ENCODE measurements at regions not wholly inside any gene's neighbourhood (a gene's known extent, or its start where the extent isn't known, plus 50 kb on each side); places are given as distances from the start of the nearest gene placed in this dataset.

DNA sequence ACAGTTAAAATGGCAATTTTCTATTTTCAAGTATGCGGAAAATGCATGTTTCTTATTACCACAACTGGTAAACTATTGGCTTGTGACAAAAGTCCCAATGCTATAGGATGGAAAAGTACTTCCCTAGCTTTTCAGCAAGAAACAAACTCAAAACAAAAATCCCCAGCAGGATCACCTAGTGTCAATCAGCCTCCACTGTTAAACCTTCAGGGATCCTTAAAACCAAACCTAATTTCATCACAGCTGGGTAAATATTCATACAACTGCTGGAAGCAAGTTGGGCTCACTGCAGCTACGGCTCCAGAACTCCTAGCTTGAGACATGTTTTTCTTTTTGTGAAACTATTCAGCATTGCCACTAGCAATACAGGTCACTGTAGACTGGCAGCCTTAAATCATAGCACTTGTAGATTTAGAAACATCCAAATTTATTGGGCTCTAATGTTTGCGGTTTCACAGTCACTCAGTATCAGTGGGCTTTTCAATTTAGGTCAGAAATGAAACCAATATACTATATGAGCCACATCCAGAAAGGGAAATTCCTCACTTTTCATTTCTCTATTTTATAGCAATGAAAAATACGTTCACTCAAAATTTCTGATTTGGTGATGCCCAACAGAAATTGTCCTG, 145.2 kb upstream of the ANK3 start:
- intact Hi-C loops (cut with DNase I): no loop called here
- Histone ChIP-seq H3K9me3 (no peaks in the 10 kb centered on the region), H3K27ac (no peak overlapping the region), H3K4me1 (peaks cover 23 to 29% of the 10 kb centered on the region in 2 donors), H3K36me3 (no peaks in the 10 kb centered on the region), H3K27me3 (no peaks in the 10 kb centered on the region), H3K4me3 (replicated peaks in 1 of 3) (no peak overlapping the region)
- DNase-seq: no peak
- no peak for TF ChIP-seq POLR2A (IDR thresholded peaks at IDR 0.05)
- WGBS, 2 donors: 82 to 83% methylated on average over 4 of the region's 4 CpGs

DNA sequence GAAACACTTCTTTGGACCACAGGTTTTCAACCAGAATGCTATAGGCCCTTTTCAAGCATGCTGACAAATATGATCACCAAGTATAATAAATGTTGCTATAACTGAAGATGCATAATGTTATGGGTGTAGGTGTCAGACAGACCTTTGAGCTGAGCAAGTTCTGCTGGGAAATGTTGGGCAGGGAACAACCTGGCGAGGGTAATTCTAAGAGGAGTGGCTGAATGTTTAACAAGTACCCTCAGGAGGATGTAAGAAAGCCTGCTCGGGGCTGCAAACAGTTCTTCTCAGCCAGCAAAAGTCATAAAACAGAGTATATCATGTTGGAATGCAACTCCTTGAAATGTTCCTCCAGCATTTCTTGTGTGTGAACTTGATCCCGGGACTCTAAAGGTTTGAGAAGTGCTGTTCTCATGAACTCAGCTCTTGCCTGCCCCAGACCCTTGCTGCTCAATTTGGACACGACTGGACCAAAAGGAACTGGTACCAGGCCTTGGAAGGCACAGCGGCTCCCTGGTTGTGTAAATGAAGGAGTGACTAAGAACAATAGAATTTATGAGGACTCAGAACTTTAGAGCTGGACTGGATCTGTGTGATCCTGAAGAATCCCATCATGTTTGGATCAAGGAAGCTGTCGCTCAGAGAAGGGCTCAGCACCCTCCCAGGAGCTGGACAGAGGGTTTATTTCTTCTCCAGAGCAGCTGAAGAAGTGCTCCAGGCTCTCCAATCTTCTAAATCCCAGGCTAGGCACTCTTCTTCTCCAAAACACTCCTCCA, 143.2 kb upstream of the ANK3 start:
- no peaks in the 10 kb centered on the region for H3K9me3 ChIP-seq
- DNase-seq: no peak
- no peak overlapping the region for H3K27ac ChIP-seq
- intact Hi-C loops (cut with DNase I): no loop called here
- H3K36me3 ChIP-seq: no peaks in the 10 kb centered on the region
- H3K4me1 ChIP-seq: peaks cover 23 to 29% of the 10 kb centered on the region in 2 donors
- H3K27me3 ChIP-seq: no peaks in the 10 kb centered on the region
- WGBS, 2 donors: 83 to 86% methylated on average over 6 of the region's 6 CpGs
- TF ChIP-seq CTCF (IDR thresholded peaks at IDR 0.05): no peak
- TF ChIP-seq POLR2A (IDR thresholded peaks at IDR 0.05): no peak
- no peak overlapping the region for H3K4me3 ChIP-seq (replicated peaks in 1 of 3)

GRCh38 chr10:60531006-60531405, 141.3 kb upstream of the ANK3 start:
- intact Hi-C loops (cut with DNase I): no loop called here
- TF ChIP-seq POLR2A (IDR thresholded peaks at IDR 0.05): no peak
- no peak for TF ChIP-seq CTCF (IDR thresholded peaks at IDR 0.05)
- Histone ChIP-seq H3K27ac (no peak overlapping the region), H3K4me1 (peaks cover 22 to 23% of the 10 kb centered on the region in 2 donors), H3K9me3 (no peaks in the 10 kb centered on the region), H3K27me3 (no peaks in the 10 kb centered on the region), H3K4me3 (replicated peaks in 1 of 3) (no peak overlapping the region), H3K36me3 (no peaks in the 10 kb centered on the region)
- DNase-seq: no peak
- 95 to 97% methylated on average over 2 of the region's 2 CpGs for WGBS, 2 donors

GRCh38 chr10:60527676-60528075, 138.0 kb upstream of the ANK3 start:
- H3K4me1 ChIP-seq: peaks cover 9 to 13% of the 10 kb centered on the region in 2 donors
- H3K4me3 ChIP-seq (replicated peaks in 1 of 3): no peak overlapping the region
- H3K27ac ChIP-seq: no peak overlapping the region
- H3K9me3 ChIP-seq: no peaks in the 10 kb centered on the region
- intact Hi-C loops (cut with DNase I): no loop called here
- TF ChIP-seq CTCF (IDR thresholded peaks at IDR 0.05) (no peak), POLR2A (IDR thresholded peaks at IDR 0.05) (no peak)
- no peaks in the 10 kb centered on the region for H3K36me3 ChIP-seq
- WGBS, 2 donors: 92 to 96% methylated on average over 2 of the region's 2 CpGs
- no peaks in the 10 kb centered on the region for H3K27me3 ChIP-seq
- no peak for DNase-seq

DNA sequence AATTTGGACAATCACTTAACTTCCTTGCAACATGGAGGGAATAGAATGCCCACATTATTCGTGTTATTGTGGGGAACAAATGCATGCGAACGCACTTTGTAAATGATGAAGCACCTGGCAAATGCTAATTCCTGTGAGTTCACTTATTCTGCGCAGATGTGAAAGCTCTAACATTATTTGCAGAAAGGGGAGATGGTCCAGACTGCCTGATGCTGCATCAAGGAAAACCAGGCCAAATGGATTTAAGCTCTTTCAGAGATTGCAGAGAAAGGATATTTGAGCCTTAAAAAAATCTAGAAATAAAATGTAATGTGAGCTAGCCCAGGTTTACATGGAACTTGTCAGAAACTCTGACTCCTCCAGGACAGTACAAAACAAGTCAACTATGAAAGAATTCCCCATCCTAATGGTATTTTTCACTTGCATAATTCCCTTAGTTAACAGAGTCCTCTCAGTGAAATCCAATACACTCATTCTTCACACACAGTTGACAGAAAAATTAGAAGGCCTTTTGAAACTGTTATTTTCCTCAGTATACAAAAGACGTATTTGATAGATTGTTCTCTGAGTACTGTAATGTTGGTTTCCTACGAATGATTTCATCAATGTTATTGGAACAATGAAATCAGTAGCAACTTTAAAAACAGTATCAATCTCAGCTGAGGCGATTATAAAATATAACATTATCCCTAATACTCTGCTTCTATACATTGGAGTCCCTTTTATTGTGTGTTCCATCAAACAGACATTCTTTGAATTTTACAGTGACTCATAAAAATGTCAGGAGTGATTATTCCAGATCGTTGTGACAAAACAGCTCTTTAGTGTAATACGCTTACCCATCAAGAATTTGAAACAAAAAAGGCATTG, 136.3 kb upstream of the ANK3 start:
- Histone ChIP-seq H3K27ac (no peak overlapping the region), H3K9me3 (no peaks in the 10 kb centered on the region), H3K36me3 (no peaks in the 10 kb centered on the region), H3K4me1 (no peaks in the 10 kb centered on the region), H3K4me3 (replicated peaks in 1 of 3) (no peak overlapping the region), H3K27me3 (no peaks in the 10 kb centered on the region)
- no peak for TF ChIP-seq POLR2A (IDR thresholded peaks at IDR 0.05)
- no peak for TF ChIP-seq CTCF (IDR thresholded peaks at IDR 0.05)
- 82 to 86% methylated on average over 9 of the region's 9 CpGs for WGBS, 2 donors
- DNase-seq: no peak
- intact Hi-C loops (cut with DNase I): no loop called here
